Stomach (tissue), 8 donors: ENCODE measurements at regions not wholly inside any gene's neighbourhood (a gene's known extent, or its start where the extent isn't known, plus 50 kb on each side); places are given as distances from the start of the nearest gene placed in this dataset.

Experiments
- DNase-seq, 2 donors: peaks; one replicate each; pipeline versions ENCODE4 v3.0.0 to v3.0.0-alpha.2; 2013 to 2019
- H3K27ac ChIP-seq, 5 donors: fragments of 200-600 bp in 4 of 5; sonication (generic) in 4 of 5; one replicate each; pipeline ENCODE4 v1.5.1; 2013 to 2019; ENCODE audit warnings: mild to moderate bottlenecking in 1 of 5, moderate library complexity in 1 of 5
- H3K27me3 ChIP-seq, 3 donors: fragments of 200-600 bp; sonication (generic); one replicate each; pipeline ENCODE4 v1.5.1; 2017 to 2019; ENCODE audit warnings: mixed run types in 1 of 3
- H3K36me3 ChIP-seq, 4 donors: fragments of 200-600 bp; sonication (generic); 1 replicate in 3 of 4; 2 replicates in 1 of 4; pipeline ENCODE4 v1.5.1; 2016 to 2019
- H3K4me1 ChIP-seq, 4 donors: fragments of 200-600 bp; sonication (generic); one replicate each; pipeline ENCODE4 v1.5.1; 2016 to 2019
- H3K4me3 ChIP-seq, 4 donors: fragments of 200-600 bp; sonication (generic) in 3 of 4; one replicate each; pipeline ENCODE4 v1.5.1; 2016 to 2019; ENCODE audit warnings: mild to moderate bottlenecking in 1 of 4
- H3K9me3 ChIP-seq, 4 donors: fragments of 200-600 bp; sonication (generic); one replicate each; pipeline ENCODE4 v1.5.1; 2016 to 2019
- EP300 ChIP-seq: sonication (generic); formaldehyde crosslinking; IDR thresholded peaks from one replicate; pipeline ENCODE4 v1.6.1; 2017; ENCODE audit warnings: antibody characterized with exemption
- POLR2A ChIP-seq, 4 donors: fragments of 450-650 bp; IDR thresholded peaks; one replicate each; pipeline ENCODE4 v1.6.1; 2016; ENCODE audit warnings: antibody characterized with exemption in 4 of 4, control low read depth in 2 of 4, mild to moderate bottlenecking in 1 of 4, moderate library complexity in 1 of 4
- POLR2AphosphoS5 ChIP-seq, 3 donors: sonication (generic); formaldehyde crosslinking; IDR thresholded peaks; one replicate each; pipeline ENCODE4 v1.6.1; 2016; ENCODE audit warnings: antibody characterized with exemption in 3 of 3
- WGBS, 5 donors: extraction: QIAGEN DNeasy Blood & Tissue Kit in 3 of 5; methylation state at CpG; one replicate each; pipeline versions ENCODE4 v1.1.5 to v1.1.7; 2013 to 2018; 5-methylcytosine and 5-hydroxymethylcytosine counted together
- intact Hi-C: fragments of 100-400 bp; cut with DNase I; formaldehyde crosslinking; loops from one replicate; pipeline ENCODE4 v1.15.1; 2023; ENCODE audit warnings: low total_unique reads
- TF ChIP-seq, protein P1 (sequence below), 7 experiments: fragments of 450-650 bp in 4 of 7; fragments of 200-600 bp in 3 of 7; sonication (generic) in 3 of 7; IDR thresholded peaks; one replicate each; pipeline ENCODE4 v1.5.1; 2016 to 2019; ENCODE audit warnings: antibody characterized with exemption in 7 of 7, control low read depth in 2 of 7, mild to moderate bottlenecking in 1 of 7
- donor health status: healthy with polysubstance abuse.
- donor health status: Bipolar disorder and iron deficiency.
- donor health status: healthy.

DNA sequence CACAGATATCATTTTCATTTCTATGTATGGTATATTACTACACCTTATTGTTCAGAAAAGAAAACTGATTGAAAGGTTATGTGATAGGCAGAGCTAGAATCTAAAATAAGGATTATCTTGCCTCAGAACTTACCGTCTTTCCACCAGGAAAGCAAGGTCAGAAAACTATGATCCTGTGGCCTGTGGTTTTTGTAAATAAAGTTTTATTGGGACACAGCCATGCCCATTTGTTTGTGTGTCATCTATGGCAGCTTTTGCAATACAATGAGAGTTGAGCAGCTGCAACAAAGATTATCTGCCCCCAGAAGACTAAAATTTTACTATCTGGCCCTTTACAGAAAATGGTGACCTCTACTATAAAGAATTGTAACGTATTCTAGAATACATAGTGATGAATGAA lies 314.7 kb upstream of the SLCO3A1 start:
- no peak for DNase-seq
- no peak for TF ChIP-seq EP300
- no peak for TF ChIP-seq POLR2A (IDR thresholded peaks at IDR 0.05)
- TF ChIP-seq, protein P1, sequence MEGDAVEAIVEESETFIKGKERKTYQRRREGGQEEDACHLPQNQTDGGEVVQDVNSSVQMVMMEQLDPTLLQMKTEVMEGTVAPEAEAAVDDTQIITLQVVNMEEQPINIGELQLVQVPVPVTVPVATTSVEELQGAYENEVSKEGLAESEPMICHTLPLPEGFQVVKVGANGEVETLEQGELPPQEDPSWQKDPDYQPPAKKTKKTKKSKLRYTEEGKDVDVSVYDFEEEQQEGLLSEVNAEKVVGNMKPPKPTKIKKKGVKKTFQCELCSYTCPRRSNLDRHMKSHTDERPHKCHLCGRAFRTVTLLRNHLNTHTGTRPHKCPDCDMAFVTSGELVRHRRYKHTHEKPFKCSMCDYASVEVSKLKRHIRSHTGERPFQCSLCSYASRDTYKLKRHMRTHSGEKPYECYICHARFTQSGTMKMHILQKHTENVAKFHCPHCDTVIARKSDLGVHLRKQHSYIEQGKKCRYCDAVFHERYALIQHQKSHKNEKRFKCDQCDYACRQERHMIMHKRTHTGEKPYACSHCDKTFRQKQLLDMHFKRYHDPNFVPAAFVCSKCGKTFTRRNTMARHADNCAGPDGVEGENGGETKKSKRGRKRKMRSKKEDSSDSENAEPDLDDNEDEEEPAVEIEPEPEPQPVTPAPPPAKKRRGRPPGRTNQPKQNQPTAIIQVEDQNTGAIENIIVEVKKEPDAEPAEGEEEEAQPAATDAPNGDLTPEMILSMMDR (IDR thresholded peaks at IDR 0.05) = no peak
- no peak for TF ChIP-seq POLR2AphosphoS5 (IDR thresholded peaks at IDR 0.05)
- WGBS, 5 donors = 73 to 87% (median 86%) methylated on average over 2 of the region's 2 CpGs
- Histone ChIP-seq H3K36me3 (no peaks in the 10 kb centered on the region), H3K4me1 (peaks cover 19 to 30% (median 28%) of the 10 kb centered on the region in 4 donors), H3K9me3 (no peaks in the 10 kb centered on the region), H3K27me3 (no peaks in the 10 kb centered on the region), H3K27ac (no peak overlapping the region), H3K4me3 (no peak overlapping the region)
- intact Hi-C loops = no loop called here

DNA sequence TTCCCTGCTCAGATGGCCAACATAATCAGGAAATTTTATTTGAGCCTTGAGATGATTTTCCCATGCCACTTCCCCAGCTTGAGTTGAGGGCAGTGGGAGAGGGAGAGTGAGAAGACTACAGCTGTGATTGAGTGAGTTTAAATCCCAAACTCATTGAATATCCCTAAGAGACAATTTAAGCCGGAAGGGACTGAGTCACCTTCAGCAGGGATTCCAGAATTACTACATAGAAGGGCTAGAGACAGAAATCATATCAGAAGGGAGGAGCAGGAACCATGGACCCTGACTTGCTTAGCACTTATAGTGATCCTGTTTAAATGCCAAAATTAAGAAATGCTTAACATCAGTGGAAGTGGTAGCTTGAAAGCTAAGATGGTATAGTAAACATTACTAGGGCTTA lies 312.2 kb upstream of the SLCO3A1 start:
- 65 to 94% (median 88%) methylated on average over 1 of the region's 1 CpG for WGBS, 5 donors
- Histone ChIP-seq H3K4me3 (no peak overlapping the region), H3K9me3 (no peaks in the 10 kb centered on the region), H3K27me3 (no peaks in the 10 kb centered on the region), H3K36me3 (no peaks in the 10 kb centered on the region), H3K4me1 (peaks cover 11 to 23% (median 20%) of the 10 kb centered on the region in 4 donors), H3K27ac (no peak overlapping the region)
- intact Hi-C loops = no loop called here
- no peak for TF ChIP-seq POLR2A (IDR thresholded peaks at IDR 0.05)
- no peak for TF ChIP-seq POLR2AphosphoS5 (IDR thresholded peaks at IDR 0.05)
- TF ChIP-seq, protein P1 (IDR thresholded peaks at IDR 0.05) = no peak
- TF ChIP-seq EP300 = no peak
- no peak for DNase-seq

DNA sequence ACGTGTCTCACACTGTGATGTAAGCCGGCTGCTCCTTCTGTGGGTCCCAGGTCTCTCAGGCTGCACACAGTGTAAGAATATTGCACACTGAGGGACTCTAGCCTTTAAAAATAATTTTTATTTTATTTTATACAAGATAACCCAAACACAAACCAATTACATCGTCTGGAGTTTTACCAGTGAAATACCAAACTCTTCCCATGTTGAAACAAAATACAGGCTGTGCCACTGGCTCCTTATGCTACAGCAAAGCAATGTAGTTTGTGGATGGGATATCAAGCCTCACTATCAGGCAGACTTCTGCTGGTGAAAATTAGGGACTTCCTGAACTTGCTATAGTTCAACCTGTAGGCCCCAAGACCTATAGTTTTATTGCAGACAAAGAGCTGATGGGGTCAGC lies 311.3 kb upstream of the SLCO3A1 start:
- TF ChIP-seq, protein P1 (IDR thresholded peaks at IDR 0.05) = no peak
- TF ChIP-seq POLR2A (IDR thresholded peaks at IDR 0.05) (no peak), EP300 (no peak), POLR2AphosphoS5 (IDR thresholded peaks at IDR 0.05) (no peak)
- Histone ChIP-seq H3K36me3 (no peaks in the 10 kb centered on the region), H3K9me3 (no peaks in the 10 kb centered on the region), H3K4me3 (no peak overlapping the region), H3K27me3 (no peaks in the 10 kb centered on the region), H3K4me1 (peaks cover 1 to 13% (median 11%) of the 10 kb centered on the region in 4 donors), H3K27ac (no peak overlapping the region)
- 77 to 92% (median 87%) methylated on average over 3 of the region's 3 CpGs for WGBS, 5 donors
- no peak for DNase-seq
- intact Hi-C loops = no loop called here

DNA sequence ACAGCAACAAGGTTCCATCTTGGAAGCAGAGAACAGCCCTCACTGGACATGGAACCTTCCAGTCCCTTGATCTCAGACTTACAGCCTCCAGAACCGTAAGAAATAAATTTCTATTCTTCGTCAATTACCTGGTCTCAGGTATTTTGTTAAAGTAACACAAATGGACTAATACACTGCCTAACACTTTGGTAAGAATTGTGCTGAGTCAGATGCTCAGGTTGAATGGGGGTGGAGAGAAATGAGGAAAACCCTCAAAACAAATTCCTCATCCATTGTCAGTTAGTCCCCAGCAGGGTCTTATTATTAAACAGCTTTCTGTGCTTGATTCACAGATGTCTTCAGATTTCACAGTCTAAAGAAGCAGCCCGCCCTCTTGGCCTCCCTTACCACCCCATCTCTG lies 306.2 kb upstream of the SLCO3A1 start:
- Histone ChIP-seq H3K27ac (no peak overlapping the region), H3K9me3 (no peaks in the 10 kb centered on the region), H3K4me3 (no peak overlapping the region), H3K4me1 (no peaks in the 10 kb centered on the region), H3K36me3 (no peaks in the 10 kb centered on the region), H3K27me3 (no peaks in the 10 kb centered on the region)
- DNase-seq = no peak
- TF ChIP-seq EP300 (no peak), POLR2A (IDR thresholded peaks at IDR 0.05) (no peak), POLR2AphosphoS5 (IDR thresholded peaks at IDR 0.05) (no peak)
- 85 to 96% (median 96%) methylated on average over 3 of the region's 3 CpGs for WGBS, 5 donors
- intact Hi-C loops = no loop called here

DNA sequence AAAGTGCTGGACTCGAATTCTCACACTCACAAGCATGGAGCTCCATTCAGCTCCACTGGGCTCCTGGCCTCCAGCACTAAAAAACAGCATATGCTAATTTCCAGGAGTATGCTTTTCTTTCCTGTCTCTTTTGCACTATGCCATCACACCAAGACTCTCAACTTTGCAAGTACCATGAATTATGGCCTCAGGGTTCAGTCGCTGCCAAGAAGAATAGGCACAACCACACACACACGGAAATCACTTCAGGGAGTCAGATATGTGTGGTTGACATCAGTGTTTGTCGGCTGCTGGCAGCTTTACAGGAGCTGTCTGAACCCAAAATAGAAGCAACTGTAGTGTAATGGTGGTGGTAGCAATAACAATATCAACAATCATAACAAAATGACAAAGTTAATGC lies 305.0 kb upstream of the SLCO3A1 start:
- H3K27ac ChIP-seq = no peak overlapping the region
- intact Hi-C loops = no loop called here
- TF ChIP-seq EP300 = no peak
- TF ChIP-seq POLR2A (IDR thresholded peaks at IDR 0.05) = no peak
- TF ChIP-seq, protein P1 (IDR thresholded peaks at IDR 0.05) = no peak
- TF ChIP-seq POLR2AphosphoS5 (IDR thresholded peaks at IDR 0.05) = no peak
- H3K27me3 ChIP-seq = no peaks in the 10 kb centered on the region
- H3K4me3 ChIP-seq = no peak overlapping the region
- no peak for DNase-seq
- 64 to 79% (median 71%) methylated on average over 4 of the region's 4 CpGs for WGBS, 5 donors
- H3K9me3 ChIP-seq = no peaks in the 10 kb centered on the region
- H3K36me3 ChIP-seq = no peaks in the 10 kb centered on the region
- H3K4me1 ChIP-seq = no peaks in the 10 kb centered on the region
